Embryonic facial prominence (tissue), 1 donor: ENCODE measurements at regions not wholly inside any gene's neighbourhood (a gene's known extent, or its start where the extent isn't known, plus 50 kb on each side); places are given as distances from the start of the nearest gene placed in this dataset.

Source experiments
- DNase-seq: peaks from one replicate; pipeline ENCODE4 v3.0.0-alpha.2; 2016; ENCODE audit errors: extremely low spot score

DNA sequence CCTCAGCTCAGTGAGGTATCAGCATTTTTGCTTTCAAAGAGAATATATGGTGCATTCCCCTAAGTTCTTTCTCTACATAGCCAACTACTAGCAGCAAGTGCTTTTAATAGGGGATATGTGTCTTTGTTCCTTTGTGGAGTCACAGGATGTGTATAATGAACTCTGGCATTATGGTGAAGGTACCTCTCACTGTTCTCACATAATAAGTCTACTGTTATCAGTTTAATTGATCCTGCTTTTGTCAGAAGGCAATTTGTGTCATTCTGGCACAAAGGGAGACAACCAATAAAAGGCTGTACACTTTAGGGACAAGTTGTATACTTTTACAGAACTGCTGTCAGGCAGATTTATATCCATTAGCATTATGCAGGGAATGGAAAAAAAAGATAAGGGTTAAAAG lies 531.4 kb upstream of the RIOK2 start:
- DNase-seq: no peak

DNA sequence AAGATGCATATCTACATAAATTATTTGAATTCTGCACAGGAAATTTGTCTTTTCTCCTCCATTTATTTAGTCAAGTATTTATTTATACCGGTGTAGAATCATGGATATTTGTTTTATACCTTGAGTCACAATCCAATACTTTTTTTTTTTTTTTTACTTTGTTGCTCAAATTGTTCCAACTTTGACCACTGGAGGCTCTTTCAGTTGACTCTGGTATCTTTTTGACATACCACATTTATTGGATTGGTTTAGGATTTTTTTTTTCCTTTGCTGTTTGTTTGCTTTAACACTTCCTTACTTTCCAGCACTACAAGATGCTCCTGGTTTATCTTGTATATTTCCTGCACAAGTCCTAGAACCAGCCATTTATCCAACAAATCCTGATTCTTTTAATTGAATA lies 543.1 kb upstream of the RIOK2 start:
- DNase-seq: no peak

DNA sequence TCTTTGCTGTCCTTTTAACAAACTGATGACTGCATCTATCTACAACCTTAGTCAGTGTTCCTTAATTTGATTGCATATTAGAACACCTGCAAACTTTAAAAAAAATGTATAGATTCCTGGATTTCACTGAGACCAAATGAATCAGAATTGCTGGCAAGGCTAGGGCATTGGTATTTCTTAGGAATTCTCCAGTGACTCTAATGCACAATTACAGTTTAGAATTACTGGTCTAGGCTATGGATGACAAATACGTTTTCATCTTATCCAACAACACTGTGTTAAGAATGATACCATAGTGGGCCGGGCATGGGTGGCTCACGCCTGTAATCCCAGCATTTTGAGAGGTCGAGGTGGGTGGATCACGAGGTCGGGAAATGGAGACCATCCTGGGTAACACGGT lies 545.9 kb upstream of the RIOK2 start:
- no peak for DNase-seq

DNA sequence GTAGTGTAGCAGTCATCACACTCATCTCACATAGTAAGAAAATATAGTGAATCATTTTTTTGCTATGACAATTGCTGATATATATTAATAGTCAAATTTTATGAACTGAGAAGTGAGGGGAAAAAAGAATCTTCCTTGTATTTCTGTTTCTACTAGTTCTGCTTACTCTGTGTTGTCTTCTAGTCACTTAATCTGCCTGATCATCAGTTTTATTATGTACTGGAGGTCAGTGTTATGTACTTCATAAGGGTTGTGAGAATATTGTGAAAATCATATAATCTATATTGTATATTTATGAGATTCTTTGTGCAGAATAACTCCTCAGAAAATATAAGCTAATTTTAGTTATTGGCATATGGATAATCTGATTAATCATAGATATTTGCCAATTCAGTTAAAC lies 546.9 kb upstream of the RIOK2 start:
- no peak for DNase-seq

DNA sequence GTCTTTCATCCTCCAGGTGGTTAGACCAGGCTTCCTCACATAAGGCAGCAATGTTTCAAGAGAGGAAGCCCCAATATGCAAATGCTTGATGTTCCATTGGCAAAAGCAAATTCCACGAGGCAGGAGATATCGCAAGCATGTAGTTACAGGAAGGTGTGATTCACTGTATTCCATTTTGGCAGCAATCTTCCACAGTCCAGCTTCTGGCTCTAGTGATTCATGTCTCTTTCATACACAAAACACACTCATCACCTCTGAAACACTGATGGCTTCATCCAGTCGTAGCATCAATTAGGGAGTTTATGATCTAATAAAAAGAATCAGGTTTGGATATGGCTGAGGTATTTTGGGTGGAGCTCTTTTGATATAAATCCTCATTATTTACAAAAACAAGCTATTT lies 552.2 kb upstream of the RIOK2 start:
- DNase-seq: no peak

DNA sequence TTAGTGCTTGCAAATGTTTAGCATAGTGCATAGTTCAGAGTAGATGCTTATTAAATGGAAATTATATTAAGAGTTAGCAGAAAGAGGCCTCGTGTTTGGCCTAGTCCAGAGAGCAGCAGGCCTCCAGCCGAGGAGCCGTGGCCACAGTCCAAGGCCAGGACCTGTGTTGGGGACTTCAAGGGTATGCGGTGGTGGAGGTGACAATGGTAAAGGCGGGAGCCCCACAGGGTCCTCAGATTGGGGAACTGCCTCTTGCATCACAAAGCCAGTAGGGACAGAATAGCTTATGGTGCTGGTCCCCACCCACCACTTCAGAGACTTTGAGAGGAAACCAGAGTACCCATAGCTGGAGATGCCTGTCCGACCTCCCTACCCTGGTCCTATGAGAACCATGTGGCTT lies 554.6 kb upstream of the RIOK2 start:
- DNase-seq: no peak

DNA sequence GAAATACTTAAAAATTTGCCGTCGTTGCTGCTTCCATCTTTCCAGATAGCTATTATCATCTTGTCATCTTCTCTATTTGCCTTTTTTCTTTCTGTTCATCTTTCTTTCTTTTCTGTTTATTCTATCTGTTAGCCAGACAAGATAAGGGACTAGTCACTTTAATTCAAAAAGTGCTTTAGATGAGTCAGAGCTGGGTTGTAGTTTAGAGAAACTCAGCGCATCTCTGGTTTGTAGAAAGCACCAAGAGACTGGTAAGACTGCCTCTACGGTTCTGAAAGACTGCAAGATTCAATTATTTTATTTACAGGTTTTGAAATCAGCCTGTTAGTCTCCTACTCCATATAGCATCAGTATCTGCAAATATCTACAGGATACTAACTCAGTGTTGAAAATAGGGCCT lies 562.8 kb upstream of the RIOK2 start:
- no peak for DNase-seq

DNA sequence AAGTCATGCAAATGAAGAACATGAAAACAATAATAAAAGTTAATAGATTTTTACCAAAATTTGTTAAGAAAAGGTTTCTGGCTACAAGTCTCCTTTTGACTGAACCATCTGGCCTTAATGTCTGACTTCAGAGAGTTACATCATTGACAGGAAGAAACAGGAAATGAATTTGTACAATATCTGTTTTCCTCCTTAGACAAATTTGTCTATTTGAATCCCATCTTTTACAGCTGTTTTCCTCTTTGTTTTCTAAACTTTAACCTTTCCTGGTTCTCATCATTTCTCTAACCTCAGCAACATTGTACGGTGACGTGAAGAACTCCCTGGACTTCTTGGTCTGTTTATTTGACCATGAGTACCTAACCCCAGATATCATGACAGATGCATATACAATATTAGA lies 567.5 kb upstream of the RIOK2 start:
- DNase-seq: no peak

DNA sequence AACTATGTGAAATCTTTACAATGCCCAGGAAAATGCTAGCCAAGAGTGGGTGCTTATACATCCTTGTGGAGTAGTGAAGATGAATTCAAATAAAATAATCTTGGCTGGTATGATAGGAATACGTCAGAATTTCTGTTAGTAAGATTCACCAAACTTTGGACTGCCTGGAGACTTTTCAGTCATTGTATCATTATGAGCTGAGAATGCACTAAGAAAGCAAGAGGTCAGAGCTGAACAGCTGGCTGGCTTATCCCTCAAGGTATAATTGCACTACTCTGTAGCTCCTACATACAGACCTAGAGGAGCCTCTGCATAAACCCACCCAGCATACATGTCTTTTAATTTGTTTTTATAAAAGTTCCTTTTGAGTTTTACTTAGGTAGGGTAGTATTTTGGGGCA lies 568.5 kb upstream of the RIOK2 start:
- no peak for DNase-seq

DNA sequence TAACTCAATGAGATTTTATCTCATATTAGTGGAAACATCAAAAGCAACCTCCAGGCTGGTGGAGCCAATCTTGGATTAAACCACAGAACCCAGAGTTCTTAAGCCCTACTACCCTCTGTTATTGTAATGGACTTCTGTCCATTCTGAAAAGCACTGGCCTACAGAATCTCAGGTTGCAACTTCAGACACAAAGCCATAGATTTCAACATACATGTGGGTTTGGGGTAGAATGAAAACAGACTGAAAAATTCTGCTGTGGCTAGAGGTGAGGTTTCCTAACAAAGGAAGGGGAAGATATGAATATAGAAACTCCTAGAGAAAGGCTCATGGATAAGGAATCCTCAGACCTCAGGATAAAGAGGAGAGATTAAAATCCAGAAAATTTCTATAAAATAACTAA lies 569.8 kb upstream of the RIOK2 start:
- no peak for DNase-seq

DNA sequence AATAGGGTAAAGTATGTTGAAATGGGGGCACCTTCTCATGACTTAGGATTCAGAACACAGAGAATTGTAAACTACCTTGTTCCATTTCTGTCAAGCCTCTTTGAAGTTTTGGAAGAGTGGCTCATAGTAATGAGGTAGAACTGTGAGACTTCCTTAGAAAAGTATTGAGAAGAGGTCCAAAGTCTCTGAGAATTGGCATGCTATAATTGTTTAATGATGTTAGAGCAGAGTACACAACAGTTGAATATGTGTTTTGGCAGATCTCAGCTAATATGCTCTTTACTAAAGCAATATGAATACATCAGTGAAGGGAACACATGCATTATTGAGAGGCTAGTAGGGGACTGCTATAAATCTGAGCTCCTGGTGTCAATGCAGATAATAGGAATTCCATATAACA lies 579.4 kb upstream of the RIOK2 start:
- no peak for DNase-seq

DNA sequence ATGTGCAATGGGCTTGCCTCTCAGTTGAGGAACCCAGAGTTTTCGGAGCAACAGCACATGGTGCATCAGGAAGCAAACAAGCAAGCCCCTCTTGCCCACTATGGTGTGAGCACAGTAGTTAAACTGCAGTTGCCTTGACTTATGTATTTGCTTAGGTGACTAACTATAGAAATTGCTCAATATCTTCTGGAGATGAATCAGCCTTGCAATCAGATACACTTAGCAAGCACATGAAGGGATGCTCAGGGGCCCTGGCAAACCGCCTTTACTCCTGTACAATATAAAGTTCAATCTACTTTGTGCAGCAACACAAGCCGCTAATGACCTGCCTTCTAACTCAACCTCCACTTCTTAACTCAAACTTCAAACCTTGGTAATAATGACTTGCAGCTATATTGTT lies 581.7 kb upstream of the RIOK2 start:
- DNase-seq: no peak

DNA sequence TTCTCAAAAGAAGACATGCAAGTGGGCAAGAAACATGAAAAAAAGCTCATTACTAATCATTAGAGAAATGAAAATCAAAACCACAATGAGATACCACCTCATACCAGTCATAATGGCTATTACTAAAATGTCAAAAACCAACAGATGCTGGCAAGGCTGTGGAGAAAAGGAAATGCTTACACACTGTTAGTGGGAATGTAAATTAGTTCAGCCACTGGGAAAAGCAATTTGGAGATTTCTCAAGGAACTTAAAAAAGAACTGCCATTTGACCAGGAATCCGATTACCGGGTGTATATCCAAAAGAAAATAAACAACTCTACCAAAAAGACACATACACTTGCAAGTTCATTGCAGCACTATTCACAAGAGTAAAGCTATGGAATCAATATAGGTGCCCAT lies 595.4 kb upstream of the RIOK2 start:
- DNase-seq: no peak

DNA sequence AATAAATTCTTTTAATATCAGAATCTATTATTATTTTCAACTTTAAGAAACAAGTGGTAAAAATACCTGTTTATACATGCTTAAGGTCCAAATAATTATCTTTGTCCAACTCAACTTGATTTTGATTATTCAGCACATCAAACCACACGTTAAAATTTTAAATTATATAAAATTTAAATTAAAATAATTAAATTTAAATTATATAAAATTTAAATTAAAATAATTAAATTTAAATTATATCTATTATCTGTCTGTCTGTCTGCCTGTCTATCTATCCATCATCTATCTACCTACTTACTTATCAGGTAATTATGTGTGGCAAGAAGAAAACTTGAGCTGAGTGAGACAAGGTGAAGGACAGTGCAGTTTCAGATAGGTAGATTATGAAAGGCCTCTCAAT lies 605.3 kb upstream of the RIOK2 start:
- DNase-seq: no peak

DNA sequence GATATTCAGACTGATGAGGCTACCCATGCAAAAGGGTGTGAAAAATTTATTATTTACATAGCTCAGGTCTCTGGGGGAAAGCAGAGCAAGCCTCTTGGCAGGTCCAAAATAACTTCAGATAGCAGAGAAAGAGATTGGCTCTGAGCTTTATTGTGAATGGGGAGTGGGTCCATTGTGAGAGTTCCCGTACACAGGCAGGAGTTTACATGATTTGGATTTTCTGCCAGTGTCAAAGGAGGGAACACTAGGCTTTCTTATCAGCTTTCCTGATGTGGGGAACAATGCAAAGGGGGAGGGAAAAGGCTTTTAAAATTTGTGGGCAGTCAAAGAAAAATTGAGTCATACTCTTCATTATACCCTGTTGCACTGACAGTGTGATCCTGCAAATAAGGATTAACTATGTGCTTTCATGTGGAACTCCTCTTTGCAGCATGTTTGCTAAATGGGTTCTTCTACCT lies 615.0 kb upstream of the RIOK2 start:
- no peak for DNase-seq

DNA sequence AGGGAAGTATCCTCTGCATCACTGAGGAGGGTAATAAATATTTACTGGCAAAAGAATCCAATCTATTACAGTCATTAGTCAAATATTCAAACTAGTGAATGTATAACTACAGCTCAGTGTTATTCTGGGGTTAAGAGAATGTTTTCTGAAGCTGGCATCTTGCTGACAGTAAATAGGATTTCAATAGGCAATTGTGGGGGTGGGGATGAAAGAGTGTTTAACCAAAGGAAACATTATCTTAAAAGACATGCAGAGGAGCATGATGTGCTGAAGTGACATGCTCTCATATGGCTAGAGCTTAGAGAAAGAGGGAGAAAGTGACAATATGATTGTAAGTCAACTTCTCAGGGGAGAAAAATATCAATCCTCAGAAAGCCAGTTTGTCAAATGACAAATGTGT lies 618.4 kb upstream of the RIOK2 start:
- DNase-seq: no peak

DNA sequence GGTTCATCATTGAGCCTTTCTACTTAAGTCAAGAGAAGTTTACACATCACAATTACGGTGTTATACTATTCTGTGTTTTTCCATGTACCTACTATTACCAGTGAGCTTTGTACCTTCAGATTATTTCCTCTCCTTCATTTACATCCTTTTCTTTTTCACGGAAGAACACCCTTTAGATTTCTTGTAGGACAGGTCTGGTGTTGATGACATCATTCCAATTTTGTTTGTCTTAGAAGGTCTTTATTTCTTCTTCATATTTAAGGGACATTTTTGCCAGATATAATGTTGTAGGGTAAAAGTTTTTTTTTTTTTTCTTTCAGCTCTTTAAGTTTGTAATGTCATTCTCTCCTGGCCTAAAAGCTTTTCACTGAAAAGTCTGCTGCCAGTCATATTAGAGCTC lies 637.1 kb upstream of the RIOK2 start:
- DNase-seq: no peak

DNA sequence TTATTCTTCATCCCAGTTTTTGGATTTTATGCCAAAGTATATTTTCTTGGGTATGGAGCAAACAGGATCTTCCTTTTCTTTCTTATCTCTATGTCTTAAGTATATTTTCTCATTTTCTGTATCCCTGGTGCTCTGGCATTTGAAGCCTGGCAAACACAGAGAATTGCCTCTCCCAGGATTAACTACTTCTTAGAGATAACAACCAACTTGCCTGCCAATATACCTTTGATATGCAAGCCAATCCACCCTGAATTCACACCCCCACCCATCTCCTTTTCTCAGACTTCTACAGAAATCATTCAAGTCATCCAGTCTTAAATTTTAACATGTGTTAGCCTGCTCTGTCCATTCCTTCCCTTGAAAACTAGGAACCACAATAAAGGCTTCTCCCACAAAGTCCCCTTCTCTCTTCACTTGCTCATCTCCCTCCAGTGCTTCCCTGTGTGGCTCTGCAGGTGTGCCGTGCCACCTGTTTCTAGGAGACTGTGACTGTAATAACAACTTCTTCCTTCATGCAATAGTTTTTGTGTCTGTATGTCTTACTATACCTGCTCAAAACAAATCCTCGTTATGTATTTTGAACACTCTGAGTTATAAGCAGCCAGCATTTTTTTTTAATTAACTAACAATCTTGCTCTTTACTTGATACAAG lies 649.7 kb upstream of the RIOK2 start:
- DNase-seq: no peak

DNA sequence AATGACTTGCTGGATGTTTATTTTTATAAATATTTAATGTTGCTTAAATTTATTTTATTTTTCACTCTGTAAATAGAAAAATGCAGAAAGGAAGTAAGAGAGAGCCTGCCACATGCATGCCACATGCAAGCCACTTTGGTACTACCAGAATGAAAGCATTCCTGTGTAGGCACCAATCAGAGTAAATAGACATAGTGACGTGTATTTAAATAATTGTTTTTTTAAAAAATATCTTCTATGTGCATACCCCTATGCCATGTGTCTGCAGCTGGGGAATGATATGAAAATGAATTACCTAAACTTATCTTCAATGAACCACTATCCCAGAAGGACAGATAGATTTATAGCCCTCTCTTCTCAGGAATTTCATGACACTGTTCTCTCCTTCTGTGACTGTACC lies 651.5 kb upstream of the RIOK2 start:
- no peak for DNase-seq

DNA sequence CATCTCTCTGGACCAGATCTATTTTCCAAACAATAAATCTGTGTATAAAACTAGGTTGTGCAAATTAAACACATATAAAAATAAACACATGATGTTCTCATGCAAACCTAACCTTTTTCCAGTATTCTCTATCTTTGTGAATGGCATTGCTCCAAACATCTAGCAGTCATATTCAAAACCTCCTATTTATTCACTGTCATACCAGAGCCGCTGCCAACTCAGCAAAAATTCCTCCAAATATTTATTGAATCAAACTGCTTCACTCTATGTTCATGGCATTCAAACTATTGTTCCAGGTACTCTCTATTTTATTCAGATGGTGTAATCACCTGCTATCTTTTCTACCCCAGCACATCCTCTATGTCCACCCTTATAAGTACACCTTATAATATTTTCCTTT lies 652.1 kb upstream of the RIOK2 start:
- no peak for DNase-seq

DNA sequence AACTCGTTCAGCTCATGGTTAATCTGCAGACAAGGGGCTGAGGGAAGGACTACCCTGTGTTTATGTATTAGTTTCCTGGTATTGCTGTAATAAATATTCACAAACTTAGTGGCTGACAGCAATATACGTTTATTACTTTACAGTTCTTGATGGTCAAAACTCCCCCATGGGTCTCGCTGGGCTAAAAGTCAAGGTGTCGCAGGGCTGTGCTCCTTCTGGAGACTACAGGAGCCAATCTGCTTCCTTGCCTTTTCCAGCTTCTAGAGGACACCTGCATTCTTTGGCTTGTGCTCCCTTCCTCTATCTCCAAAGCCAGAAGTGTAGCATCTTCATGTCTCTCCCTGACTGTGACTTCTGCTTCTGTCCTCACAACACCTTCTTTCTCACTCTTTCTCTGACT lies 653.8 kb upstream of the RIOK2 start:
- no peak for DNase-seq

DNA sequence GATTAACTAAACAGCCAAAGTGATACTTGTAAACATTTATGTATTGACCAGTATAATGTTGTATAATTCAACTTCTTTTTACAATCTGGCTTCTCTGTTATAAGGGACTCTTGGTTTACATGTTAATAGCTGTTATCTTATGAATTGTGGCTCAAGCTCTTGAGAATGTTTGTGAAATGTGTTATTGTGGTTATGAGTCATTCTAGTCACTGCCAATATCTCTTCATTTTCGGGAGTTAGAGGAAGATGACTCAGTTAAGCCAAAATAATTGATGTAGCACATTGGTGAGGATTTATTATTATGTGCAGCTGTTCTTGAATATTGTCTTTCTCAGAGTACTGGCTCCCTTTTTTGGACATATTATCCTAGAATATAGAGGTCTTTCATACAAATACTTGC lies 655.2 kb upstream of the RIOK2 start:
- DNase-seq: no peak

DNA sequence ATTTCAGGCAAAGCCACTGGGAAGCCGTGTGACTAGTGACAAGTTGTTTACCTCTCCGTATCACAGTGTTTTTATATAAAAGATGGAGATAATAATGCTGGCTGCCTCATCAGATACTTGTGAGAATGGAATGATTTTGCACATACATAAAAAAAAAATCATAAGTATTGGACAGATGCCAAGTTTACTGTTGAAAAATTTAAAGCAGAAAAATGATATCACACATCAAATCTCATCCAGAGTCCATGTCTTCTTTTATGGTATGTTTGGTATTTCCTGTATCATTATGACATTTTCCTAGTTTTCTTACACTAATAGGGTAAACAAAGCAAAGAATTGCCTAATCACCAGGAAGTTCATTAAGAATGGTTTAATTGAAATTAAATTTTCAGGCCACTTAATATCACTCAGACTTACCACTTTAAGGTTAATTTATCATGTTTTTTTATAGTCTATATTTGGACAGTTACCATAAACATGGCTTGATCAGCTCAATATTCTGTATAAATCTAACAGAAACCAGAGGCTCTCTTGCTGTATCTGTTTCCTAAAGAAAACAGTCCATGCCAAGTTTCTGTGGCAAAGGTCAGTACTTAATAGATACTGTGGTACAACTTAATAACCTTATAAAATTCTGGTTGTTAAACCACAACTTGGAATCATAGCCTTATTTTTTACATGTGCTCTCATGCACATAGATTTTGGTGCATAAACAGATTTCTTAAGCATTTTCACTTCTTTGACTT lies 656.5 kb upstream of the RIOK2 start:
- DNase-seq: no peak

DNA sequence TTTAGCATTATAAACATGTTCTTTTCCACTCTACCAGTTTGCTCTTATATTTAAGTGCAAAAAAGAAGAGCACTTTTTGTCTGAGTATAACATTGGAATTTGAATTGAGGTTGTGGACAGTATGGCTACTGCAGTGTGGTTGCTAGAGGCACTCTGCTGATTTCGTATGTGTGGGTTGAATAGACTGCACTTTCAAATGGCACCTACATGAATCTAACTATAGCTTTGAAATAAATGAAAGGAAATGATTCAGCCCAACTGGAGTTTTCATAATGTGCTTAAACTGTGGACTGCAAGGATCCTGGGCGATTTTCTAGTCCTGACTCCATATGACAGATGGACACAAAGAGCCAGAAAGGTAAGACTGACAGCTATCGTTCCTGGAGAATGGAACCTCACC lies 657.6 kb upstream of the RIOK2 start:
- no peak for DNase-seq
